Natural killer cell (primary cell): ENCODE measurements at regions not wholly inside any gene's neighbourhood (a gene's known extent, or its start where the extent isn't known, plus 50 kb on each side); places are given as distances from the start of the nearest gene placed in this dataset.
"Not testable (repeated sequence)": the region's sequence is repeated elsewhere in the genome, so short reads cannot be mapped to it uniquely, and the experiment has no call there.

Experiments used
- ATAC-seq, 3 donors: fragments of 150-1000 bp in 2 of 3; fragments of 200-7000 bp in 1 of 3; cut with Tn5 transposase; 1 replicate in 1 of 3; 2 replicates in 2 of 3; pipeline ENCODE4 v1.10.0; 2021; ENCODE audit warnings: mild to moderate bottlenecking in 2 of 3, moderate library complexity in 2 of 3
- DNase-seq, 2 donors: peaks; one replicate each; pipeline versions ENCODE4 v3.0.0 to v3.0.0-alpha.2; 2013 to 2021; ENCODE audit warnings: mixed read lengths in 1 of 2
- H3K27ac ChIP-seq: one replicate; pipeline ENCODE4 v1.5.1; 2013; ENCODE audit warnings: mild to moderate bottlenecking, low read length
- H3K27me3 ChIP-seq: one replicate; pipeline ENCODE4 v1.6.1; 2013; ENCODE audit warnings: low read length; ENCODE audit not compliant: control insufficient read depth, insufficient read depth
- H3K36me3 ChIP-seq: one replicate; pipeline ENCODE4 v1.6.1; 2013; ENCODE audit warnings: low read length; ENCODE audit not compliant: control insufficient read depth, insufficient read depth
- H3K4me1 ChIP-seq: one replicate; pipeline ENCODE4 v1.6.1; 2013; ENCODE audit warnings: low read length; ENCODE audit not compliant: control insufficient read depth, insufficient read depth
- H3K4me3 ChIP-seq: one replicate; pipeline ENCODE4 v1.5.1; 2013; ENCODE audit warnings: low read length
- H3K9me3 ChIP-seq: one replicate; pipeline ENCODE4 v1.6.1; 2013; ENCODE audit warnings: low read length; ENCODE audit not compliant: control insufficient read depth, insufficient read depth
- H3K27ac Mint-ChIP-seq, 2 donors: one replicate each; pipeline ENCODE4 v1.8.0; 2022; ENCODE audit warnings: mild to moderate bottlenecking in 2 of 2, mixed read lengths in 2 of 2, moderate library complexity in 1 of 2
- H3K27me3 Mint-ChIP-seq, 2 donors: one replicate each; pipeline ENCODE4 v1.8.0; 2022; ENCODE audit warnings: low read depth in 2 of 2, mixed read lengths in 2 of 2
- H3K36me3 Mint-ChIP-seq: one replicate; pipeline ENCODE4 v1.8.0; 2022; ENCODE audit warnings: mixed read lengths
- H3K4me1 Mint-ChIP-seq, 2 donors: one replicate each; pipeline ENCODE4 v1.8.0; 2022; ENCODE audit warnings: mixed read lengths in 2 of 2
- H3K4me3 Mint-ChIP-seq: one replicate; pipeline ENCODE4 v1.8.0; 2022; ENCODE audit warnings: mild to moderate bottlenecking, moderate library complexity, mixed read lengths
- H3K9me3 Mint-ChIP-seq, 2 donors: one replicate each; pipeline ENCODE4 v1.8.0; 2022; ENCODE audit warnings: mixed read lengths in 2 of 2
- WGBS: methylation state at CpG from one replicate; pipeline ENCODE4 v1.1.7; 2013; ENCODE audit warnings: missing lambda C conversion rate; ENCODE audit not compliant: insufficient coverage; 5-methylcytosine and 5-hydroxymethylcytosine counted together
- intact Hi-C: fragments of 100-400 bp; cut with micrococcal nuclease; formaldehyde crosslinking; loops from one replicate; pipeline ENCODE4 v1.14.2; 2022
- TF ChIP-seq, protein P1 (sequence below): fragments of 200-600 bp; IDR thresholded peaks from one replicate; pipeline ENCODE4 v1.8.0; 2022; ENCODE audit warnings: antibody characterized with exemption

DNA sequence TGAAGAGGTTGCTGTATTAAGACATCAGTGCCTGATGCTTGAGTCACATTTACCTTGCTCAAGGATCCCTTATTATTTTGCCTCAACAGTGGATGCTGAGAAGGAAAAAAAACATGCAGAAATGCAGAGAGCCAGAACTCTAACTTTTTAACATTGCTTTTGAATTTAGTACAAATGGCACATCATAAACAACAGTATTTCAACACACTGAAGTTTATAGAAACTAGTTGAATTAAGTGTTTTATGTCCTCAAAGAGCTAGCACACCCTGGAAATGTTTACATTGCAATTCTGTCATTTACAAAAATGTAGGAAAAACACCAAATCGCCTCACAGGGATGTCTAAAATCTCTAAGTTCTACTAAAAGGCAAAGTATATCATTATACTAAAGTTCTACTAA lies 69.5 kb upstream of the BLTP1 start:
- DNase-seq (no peak), ATAC-seq (no peak)
- Histone ChIP-seq H3K4me1 (no peaks in the 10 kb centered on the region), H3K4me3 (no peak overlapping the region), H3K36me3 (no peaks in the 10 kb centered on the region), H3K9me3 (no peaks in the 10 kb centered on the region), H3K27me3 (no peaks in the 10 kb centered on the region), H3K27ac (no peak overlapping the region)
- TF ChIP-seq, protein P1, sequence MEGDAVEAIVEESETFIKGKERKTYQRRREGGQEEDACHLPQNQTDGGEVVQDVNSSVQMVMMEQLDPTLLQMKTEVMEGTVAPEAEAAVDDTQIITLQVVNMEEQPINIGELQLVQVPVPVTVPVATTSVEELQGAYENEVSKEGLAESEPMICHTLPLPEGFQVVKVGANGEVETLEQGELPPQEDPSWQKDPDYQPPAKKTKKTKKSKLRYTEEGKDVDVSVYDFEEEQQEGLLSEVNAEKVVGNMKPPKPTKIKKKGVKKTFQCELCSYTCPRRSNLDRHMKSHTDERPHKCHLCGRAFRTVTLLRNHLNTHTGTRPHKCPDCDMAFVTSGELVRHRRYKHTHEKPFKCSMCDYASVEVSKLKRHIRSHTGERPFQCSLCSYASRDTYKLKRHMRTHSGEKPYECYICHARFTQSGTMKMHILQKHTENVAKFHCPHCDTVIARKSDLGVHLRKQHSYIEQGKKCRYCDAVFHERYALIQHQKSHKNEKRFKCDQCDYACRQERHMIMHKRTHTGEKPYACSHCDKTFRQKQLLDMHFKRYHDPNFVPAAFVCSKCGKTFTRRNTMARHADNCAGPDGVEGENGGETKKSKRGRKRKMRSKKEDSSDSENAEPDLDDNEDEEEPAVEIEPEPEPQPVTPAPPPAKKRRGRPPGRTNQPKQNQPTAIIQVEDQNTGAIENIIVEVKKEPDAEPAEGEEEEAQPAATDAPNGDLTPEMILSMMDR: no peak
- Mint-ChIP-seq H3K36me3 (no peaks in the 10 kb centered on the region), H3K27me3 (peaks cover 3 to 20% of the 10 kb centered on the region in 2 donors), H3K4me3 (no peak overlapping the region), H3K27ac (no peak overlapping the region), H3K4me1 (peaks cover 0 to 9% of the 10 kb centered on the region in 2 donors), H3K9me3 (no peaks in the 10 kb centered on the region)
- WGBS: 40% methylated on average over 1 of the region's 1 CpG
- intact Hi-C loops: no loop called here

DNA sequence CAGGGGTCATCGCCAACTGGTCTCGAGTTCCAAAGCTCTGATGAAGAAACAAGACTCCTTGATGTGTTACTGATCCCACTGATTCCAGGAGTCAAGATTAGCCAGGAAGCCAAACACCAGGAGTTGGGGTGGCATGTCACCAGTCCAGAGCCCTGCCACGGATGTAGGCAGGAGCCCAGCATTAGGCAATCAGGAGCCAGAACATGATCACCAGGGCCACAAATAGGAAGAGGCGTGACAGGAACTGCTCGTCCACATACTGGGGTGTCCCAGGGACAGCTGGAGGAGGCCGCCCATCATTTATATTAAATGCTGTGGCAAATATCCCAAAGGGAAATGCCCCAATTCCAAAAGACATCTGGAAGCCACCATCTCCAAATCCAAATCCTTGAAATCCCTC lies 74.5 kb upstream of the BLTP1 start:
- H3K9me3 ChIP-seq, H3K36me3 ChIP-seq, intact Hi-C loops, DNase-seq, H3K27ac ChIP-seq, H3K9me3 Mint-ChIP-seq, H3K27me3 ChIP-seq, H3K27ac Mint-ChIP-seq, H3K4me3 Mint-ChIP-seq, ATAC-seq, H3K4me1 Mint-ChIP-seq, H3K36me3 Mint-ChIP-seq, H3K4me1 ChIP-seq, H3K4me3 ChIP-seq: not testable (repeated sequence)
- H3K27me3 Mint-ChIP-seq: peaks cover 5 to 16% of the 10 kb centered on the region in 2 donors
- WGBS: 64% methylated on average over 3 of the region's 6 CpGs

GRCh38 chr4:122076835-122077234 lies 75.3 kb upstream of the BLTP1 start:
- H3K4me1 Mint-ChIP-seq, H3K9me3 ChIP-seq, H3K27me3 ChIP-seq, H3K27ac ChIP-seq, H3K4me1 ChIP-seq, H3K4me3 Mint-ChIP-seq, H3K36me3 Mint-ChIP-seq, ATAC-seq, H3K9me3 Mint-ChIP-seq, H3K27ac Mint-ChIP-seq, DNase-seq, H3K4me3 ChIP-seq, intact Hi-C loops, H3K36me3 ChIP-seq: not testable (repeated sequence)
- H3K27me3 Mint-ChIP-seq: peaks cover 8 to 21% of the 10 kb centered on the region in 2 donors
- WGBS: 0% methylated on average over 1 of the region's 2 CpGs

GRCh38 chr4:122073615-122074014 lies 78.5 kb upstream of the BLTP1 start:
- Mint-ChIP-seq H3K36me3 (no peaks in the 10 kb centered on the region), H3K27me3 (peaks cover 13 to 34% of the 10 kb centered on the region in 2 donors), H3K4me1 (no peaks in the 10 kb centered on the region), H3K27ac (no peak overlapping the region), H3K4me3 (no peak overlapping the region), H3K9me3 (no peaks in the 10 kb centered on the region)
- TF ChIP-seq, protein P1: no peak
- no peak for DNase-seq
- Histone ChIP-seq H3K4me3 (no peak overlapping the region), H3K27ac (no peak overlapping the region), H3K36me3 (no peaks in the 10 kb centered on the region), H3K9me3 (no peaks in the 10 kb centered on the region), H3K27me3 (no peaks in the 10 kb centered on the region), H3K4me1 (no peaks in the 10 kb centered on the region)
- 76% methylated on average over 2 of the region's 2 CpGs for WGBS
- ATAC-seq: no peak
- intact Hi-C loops: no loop called here

GRCh38 chr4:122065915-122066314 lies 86.2 kb upstream of the BLTP1 start:
- H3K27me3 Mint-ChIP-seq: peaks cover 5 to 19% of the 10 kb centered on the region in 2 donors
- H3K36me3 Mint-ChIP-seq: no peaks in the 10 kb centered on the region
- H3K4me1 Mint-ChIP-seq: no peaks in the 10 kb centered on the region
- no peaks in the 10 kb centered on the region for H3K9me3 Mint-ChIP-seq
- Histone ChIP-seq H3K27ac (no peak overlapping the region), H3K9me3 (no peaks in the 10 kb centered on the region), H3K36me3 (no peaks in the 10 kb centered on the region), H3K27me3 (no peaks in the 10 kb centered on the region), H3K4me1 (no peaks in the 10 kb centered on the region), H3K4me3 (no peak overlapping the region)
- TF ChIP-seq, protein P1: no peak
- no peak for DNase-seq
- 80% methylated on average over 5 of the region's 6 CpGs for WGBS
- intact Hi-C loops: no loop called here
- no peak overlapping the region for H3K27ac Mint-ChIP-seq
- no peak for ATAC-seq
- H3K4me3 Mint-ChIP-seq: no peak overlapping the region
